NB4 (cell line): ENCODE measurements at regions not wholly inside any gene's neighbourhood (a gene's known extent, or its start where the extent isn't known, plus 50 kb on each side); places are given as distances from the start of the nearest gene placed in this dataset.

Source experiments
- CTCF ChIP-seq: IDR thresholded peaks from one replicate; pipeline ENCODE4 v1.5.1; 2012; ENCODE audit warnings: low read depth, low read length
- MAX ChIP-seq: IDR thresholded peaks from 2 replicates; pipeline ENCODE4 v1.6.1; 2011; ENCODE audit warnings: low read depth, low read length
- MYC ChIP-seq: IDR thresholded peaks from 2 replicates; pipeline ENCODE4 v1.6.1; 2011; ENCODE audit warnings: low read depth, low read length
- POLR2A ChIP-seq: IDR thresholded peaks from 2 replicates; pipeline ENCODE4 v1.6.1; 2011; ENCODE audit warnings: mild to moderate bottlenecking; ENCODE audit not compliant: insufficient read length; ENCODE audit errors: extremely low read depth

- no peak for TF ChIP-seq POLR2A
- no peak for TF ChIP-seq CTCF
- TF ChIP-seq MAX = no peak
- no peak for TF ChIP-seq MYC
Measured at GRCh38 chr6:15876406-15876805, 213.6 kb upstream of the DTNBP1 start.
